ENCODE measurements at regions not wholly inside any gene's neighbourhood (a gene's known extent, or its start where the extent isn't known, plus 50 kb on each side); places are given as distances from the start of the nearest gene placed in this dataset.
"Not testable (repeated sequence)": the region's sequence is repeated elsewhere in the genome, so short reads cannot be mapped to it uniquely, and the experiment has no call there.

DNA sequence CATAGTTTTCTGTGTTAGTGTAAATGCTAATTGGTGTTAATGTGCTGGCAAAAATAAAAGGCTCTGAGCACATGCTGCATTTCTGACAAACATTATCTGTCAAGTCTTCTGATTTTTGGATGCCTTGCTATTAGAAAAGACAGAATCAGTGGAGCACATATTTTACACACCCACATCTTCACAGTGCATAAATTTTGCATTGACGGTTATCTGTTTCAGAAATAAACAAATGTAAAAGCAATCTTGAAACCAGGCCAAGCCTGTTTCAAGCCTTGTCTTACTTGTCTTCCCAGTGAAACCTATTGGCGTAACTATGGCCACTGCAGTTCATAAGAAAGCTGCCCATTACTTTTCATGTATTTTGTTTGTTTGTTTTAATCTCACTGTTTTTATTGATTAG lies 333.7 kb upstream of the CDH19 start:
- H3K4me3 ChIP-seq (ENCODE audit: low read depth, low read length), result no peak overlapping the region
- TF ChIP-seq, protein P1, sequence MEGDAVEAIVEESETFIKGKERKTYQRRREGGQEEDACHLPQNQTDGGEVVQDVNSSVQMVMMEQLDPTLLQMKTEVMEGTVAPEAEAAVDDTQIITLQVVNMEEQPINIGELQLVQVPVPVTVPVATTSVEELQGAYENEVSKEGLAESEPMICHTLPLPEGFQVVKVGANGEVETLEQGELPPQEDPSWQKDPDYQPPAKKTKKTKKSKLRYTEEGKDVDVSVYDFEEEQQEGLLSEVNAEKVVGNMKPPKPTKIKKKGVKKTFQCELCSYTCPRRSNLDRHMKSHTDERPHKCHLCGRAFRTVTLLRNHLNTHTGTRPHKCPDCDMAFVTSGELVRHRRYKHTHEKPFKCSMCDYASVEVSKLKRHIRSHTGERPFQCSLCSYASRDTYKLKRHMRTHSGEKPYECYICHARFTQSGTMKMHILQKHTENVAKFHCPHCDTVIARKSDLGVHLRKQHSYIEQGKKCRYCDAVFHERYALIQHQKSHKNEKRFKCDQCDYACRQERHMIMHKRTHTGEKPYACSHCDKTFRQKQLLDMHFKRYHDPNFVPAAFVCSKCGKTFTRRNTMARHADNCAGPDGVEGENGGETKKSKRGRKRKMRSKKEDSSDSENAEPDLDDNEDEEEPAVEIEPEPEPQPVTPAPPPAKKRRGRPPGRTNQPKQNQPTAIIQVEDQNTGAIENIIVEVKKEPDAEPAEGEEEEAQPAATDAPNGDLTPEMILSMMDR (IDR thresholded peaks at IDR 0.05; ENCODE audit: low read depth, low read length, missing control alignments), result no peak
- DNase-seq (ENCODE audit: low read depth), result no peak

DNA sequence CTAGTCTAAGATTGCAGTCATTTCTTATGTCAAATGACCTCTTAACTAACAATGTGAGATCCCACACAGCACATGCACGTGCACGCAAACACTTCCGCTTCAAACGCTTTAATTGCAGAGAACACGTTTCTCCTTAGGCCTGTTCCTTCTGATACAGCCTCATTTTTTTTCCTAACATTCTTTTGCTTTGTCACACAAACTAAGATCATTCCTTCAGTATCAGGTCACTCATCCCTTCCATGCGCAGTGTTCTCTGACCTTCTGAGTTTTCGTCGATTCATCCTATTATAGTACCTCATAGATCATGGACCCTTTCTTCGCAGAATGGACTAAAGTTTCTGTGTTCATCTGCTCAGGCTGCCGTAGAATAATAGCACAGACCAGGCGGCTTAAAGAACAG lies 327.1 kb upstream of the CDH19 start:
- DNase-seq (ENCODE audit: low read depth), result no peak
- TF ChIP-seq, protein P1 (IDR thresholded peaks at IDR 0.05; ENCODE audit: low read depth, low read length, missing control alignments), result no peak
- H3K4me3 ChIP-seq (ENCODE audit: low read depth, low read length), result no peak overlapping the region

DNA sequence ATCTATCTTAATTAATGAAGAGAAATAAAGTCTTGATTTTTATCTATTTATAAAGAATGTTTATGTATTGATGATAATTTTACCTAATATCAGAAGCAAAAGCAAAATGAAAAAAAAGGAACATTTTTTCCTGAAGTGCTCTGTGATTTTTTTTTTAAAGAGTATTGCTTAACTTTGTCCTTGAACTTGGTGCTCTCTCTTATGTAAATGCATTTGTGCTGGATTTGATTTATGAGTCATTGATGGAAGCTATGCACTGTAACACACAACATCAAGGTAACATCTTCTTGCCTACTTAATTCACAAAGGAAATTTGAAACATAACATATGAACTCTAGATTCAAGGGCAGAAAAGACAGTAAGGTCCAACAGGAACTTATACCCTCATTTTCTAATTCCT lies 312.9 kb upstream of the CDH19 start:
- TF ChIP-seq, protein P1 (IDR thresholded peaks at IDR 0.05; ENCODE audit: low read depth, low read length, missing control alignments), result no peak
- no peak for DNase-seq (ENCODE audit: low read depth)
- no peak overlapping the region for H3K4me3 ChIP-seq (ENCODE audit: low read depth, low read length)

DNA sequence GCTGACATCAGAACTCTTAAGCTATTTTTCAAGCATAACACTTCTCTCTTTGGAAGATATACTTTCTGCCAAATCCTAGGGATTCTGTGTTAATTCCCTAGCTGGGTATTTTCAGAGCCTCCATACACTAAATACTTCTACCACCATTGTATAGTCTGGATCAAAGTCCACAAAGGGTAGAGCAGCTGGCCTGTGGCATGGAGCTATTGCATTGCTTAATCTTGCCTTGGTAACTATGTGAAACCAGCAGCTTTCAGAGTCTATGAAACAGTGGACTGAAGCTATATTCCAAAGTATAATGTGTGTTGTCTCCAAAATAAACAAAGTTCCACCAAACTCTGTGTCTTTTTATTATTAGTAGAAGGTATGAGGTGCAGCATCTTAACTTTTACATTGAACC lies 296.9 kb upstream of the CDH19 start:
- H3K4me3 ChIP-seq (ENCODE audit: low read depth, low read length), result no peak overlapping the region
- TF ChIP-seq, protein P1 (IDR thresholded peaks at IDR 0.05; ENCODE audit: low read depth, low read length, missing control alignments), result no peak

DNA sequence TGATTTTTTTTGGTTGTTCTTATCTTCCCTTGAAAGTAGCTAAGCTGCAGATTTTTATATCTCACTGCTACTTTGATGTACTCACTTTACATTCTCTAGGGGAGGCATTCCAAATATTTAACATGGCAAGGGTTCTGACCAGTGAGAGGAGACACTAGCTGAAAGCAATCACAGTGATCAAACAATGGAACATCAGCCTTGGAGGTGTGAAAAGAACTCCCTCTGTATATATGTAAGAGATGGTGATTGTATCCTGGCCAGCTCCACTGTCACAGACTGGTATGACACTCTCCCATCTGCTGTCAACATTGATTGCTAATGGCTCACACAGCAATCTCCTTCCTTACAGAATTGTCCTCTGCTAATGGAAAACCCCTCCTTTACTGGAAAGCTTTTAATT lies 291.7 kb upstream of the CDH19 start:
- H3K4me3 ChIP-seq (ENCODE audit: low read depth, low read length), result no peak overlapping the region
- DNase-seq (ENCODE audit: low read depth), result no peak
- TF ChIP-seq, protein P1 (IDR thresholded peaks at IDR 0.05; ENCODE audit: low read depth, low read length, missing control alignments), result no peak

More for the DNA sequence above, 296.9 kb upstream of the CDH19 start:
- no peak for DNase-seq (ENCODE audit: low read depth)

DNA sequence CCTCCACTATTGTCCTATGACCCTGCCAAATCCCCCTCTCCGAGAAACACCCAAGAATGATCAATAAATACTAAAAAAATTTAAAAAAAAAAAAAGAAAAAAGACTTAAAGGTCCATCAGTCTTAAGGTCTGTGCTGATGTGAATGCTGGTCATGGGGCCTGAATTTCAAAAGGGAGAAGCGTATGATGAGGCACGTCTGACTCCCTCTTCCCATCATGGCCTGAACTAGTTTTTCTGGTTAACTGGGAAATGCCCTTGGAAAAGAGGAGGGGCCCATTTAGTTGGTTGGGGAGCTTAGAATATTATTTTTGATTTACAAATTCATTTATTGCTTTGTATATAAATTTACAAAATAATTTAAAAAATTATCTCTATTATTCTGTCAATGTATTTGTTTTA lies 291.0 kb upstream of the CDH19 start:
- TF ChIP-seq, protein P1 (IDR thresholded peaks at IDR 0.05; ENCODE audit: low read depth, low read length, missing control alignments), result no peak
- no peak overlapping the region for H3K4me3 ChIP-seq (ENCODE audit: low read depth, low read length)
- DNase-seq (ENCODE audit: low read depth), result no peak

DNA sequence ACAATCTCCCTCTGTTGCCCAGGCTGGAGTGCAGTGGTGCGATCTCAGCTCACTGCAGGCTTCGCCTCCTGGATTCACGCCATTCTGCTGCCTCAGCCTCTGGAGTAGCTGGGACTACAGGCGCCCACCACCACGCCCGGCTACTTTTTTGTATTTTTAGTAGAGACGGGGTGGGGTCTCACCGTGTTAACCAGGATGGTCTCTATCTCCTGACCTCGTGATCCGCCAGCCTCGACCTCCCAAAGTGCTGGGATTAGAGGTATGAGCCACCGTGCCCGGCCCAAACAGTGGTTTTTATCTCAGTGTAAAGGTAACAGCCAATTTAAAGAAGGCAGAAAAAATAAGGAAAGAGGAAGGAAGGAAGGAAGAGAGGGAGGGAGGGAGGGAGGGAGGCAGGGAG lies 288.5 kb upstream of the CDH19 start:
- not testable (repeated sequence) for DNase-seq (ENCODE audit: low read depth); H3K4me3 ChIP-seq (ENCODE audit: low read depth, low read length)

Data from GM12864 (cell line).